GM12891 (cell line): ENCODE measurements at regions not wholly inside any gene's neighbourhood (a gene's known extent, or its start where the extent isn't known, plus 50 kb on each side); places are given as distances from the start of the nearest gene placed in this dataset.

Experiments
- POLR2A ChIP-seq: IDR thresholded peaks from 2 replicates; pipeline ENCODE4 v1.6.1; 2011; ENCODE audit warnings: low read depth, low read length, control low read depth
- POLR2AphosphoS5 ChIP-seq: IDR thresholded peaks from 2 replicates; pipeline ENCODE4 v1.6.1; 2011; ENCODE audit warnings: low read depth, low read length, control low read depth
- POU2F2 ChIP-seq: IDR thresholded peaks from 2 replicates; pipeline ENCODE4 v1.6.1; 2011; ENCODE audit warnings: low read depth, mild to moderate bottlenecking, control low read depth, low read length, moderate library complexity
- SPI1 ChIP-seq: IDR thresholded peaks from 2 replicates; pipeline ENCODE4 v1.6.1; 2011; ENCODE audit warnings: low read depth, low read length, control low read depth
- TAF1 ChIP-seq: IDR thresholded peaks from 2 replicates; pipeline ENCODE4 v1.6.1; 2011; ENCODE audit warnings: low read depth, low read length, control low read depth

- TF ChIP-seq POLR2AphosphoS5 (no peak), POLR2A (no peak), TAF1 (no peak), POU2F2 (no peak), SPI1 (no peak)
These were observed 383.5 kb upstream of the LCORL start for GRCh38 chr4:18405054-18405453.
